Neural cell (in vitro differentiated cells): ENCODE measurements at regions not wholly inside any gene's neighbourhood (a gene's known extent, or its start where the extent isn't known, plus 50 kb on each side); places are given as distances from the start of the nearest gene placed in this dataset.

Source experiments
- EP300 ChIP-seq: fragments of 450-650 bp; conservative IDR thresholded peaks from 2 replicates; pipeline ENCODE4 v1.6.1; 2014; ENCODE audit warnings: antibody characterized with exemption, mild to moderate bottlenecking, moderate library complexity; ENCODE audit not compliant: poor library complexity, severe bottlenecking
- EZH2 ChIP-seq: fragments of 200-600, 300-800 bp; shearing (Covaris generic), sonication (generic); IDR thresholded peaks from 2 replicates; pipeline ENCODE4 v1.6.1; 2014; ENCODE audit warnings: antibody characterized with exemption, low read length, borderline replicate concordance, mild to moderate bottlenecking; ENCODE audit not compliant: insufficient read depth, poor library complexity, severe bottlenecking
- MXI1 ChIP-seq: fragments of 450-650 bp; conservative IDR thresholded peaks from 2 replicates; pipeline ENCODE4 v1.6.1; 2014; ENCODE audit warnings: antibody characterized with exemption, mild to moderate bottlenecking; ENCODE audit not compliant: poor library complexity, severe bottlenecking
- POLR2AphosphoS5 ChIP-seq: IDR thresholded peaks from 2 replicates; pipeline ENCODE4 v1.6.1; 2012
- RAD21 ChIP-seq: fragments of 450-650 bp; conservative IDR thresholded peaks from 2 replicates; pipeline ENCODE4 v1.6.1; 2014; ENCODE audit warnings: antibody characterized with exemption, mild to moderate bottlenecking, moderate library complexity
- TAF1 ChIP-seq: IDR thresholded peaks from 2 replicates; pipeline ENCODE4 v1.6.1; 2012; ENCODE audit warnings: low read depth
- TF ChIP-seq, protein P1 (sequence below): fragments of 450-650 bp; IDR thresholded peaks from 2 replicates; pipeline ENCODE4 v1.5.1; 2014; ENCODE audit warnings: antibody characterized with exemption, mild to moderate bottlenecking, moderate library complexity; ENCODE audit not compliant: poor library complexity, severe bottlenecking
- TF ChIP-seq, protein P2 (sequence below): IDR thresholded peaks from 2 replicates; pipeline ENCODE4 v1.6.1; 2012; ENCODE audit warnings: borderline replicate concordance

DNA sequence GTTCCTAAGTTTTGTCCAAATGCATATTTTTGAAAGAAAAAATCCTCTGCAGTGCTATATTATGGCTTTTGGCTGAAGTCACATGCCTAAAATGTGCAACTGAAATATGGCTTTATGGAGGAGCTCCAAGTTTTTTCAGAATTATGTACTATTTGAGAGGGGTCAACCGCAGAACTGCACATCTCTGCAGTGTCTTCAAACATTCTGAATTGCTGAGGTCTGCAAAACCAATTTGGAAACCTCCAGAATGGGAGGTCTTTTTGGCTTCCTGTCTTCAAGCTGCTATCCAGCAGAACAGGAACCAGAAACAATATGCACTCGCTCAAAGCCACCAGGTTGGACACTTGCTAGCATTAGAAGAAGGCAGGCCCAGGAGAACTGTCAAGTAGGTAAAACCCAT is 376.0 kb upstream of the PAPPA start:
- TF ChIP-seq, protein P1, sequence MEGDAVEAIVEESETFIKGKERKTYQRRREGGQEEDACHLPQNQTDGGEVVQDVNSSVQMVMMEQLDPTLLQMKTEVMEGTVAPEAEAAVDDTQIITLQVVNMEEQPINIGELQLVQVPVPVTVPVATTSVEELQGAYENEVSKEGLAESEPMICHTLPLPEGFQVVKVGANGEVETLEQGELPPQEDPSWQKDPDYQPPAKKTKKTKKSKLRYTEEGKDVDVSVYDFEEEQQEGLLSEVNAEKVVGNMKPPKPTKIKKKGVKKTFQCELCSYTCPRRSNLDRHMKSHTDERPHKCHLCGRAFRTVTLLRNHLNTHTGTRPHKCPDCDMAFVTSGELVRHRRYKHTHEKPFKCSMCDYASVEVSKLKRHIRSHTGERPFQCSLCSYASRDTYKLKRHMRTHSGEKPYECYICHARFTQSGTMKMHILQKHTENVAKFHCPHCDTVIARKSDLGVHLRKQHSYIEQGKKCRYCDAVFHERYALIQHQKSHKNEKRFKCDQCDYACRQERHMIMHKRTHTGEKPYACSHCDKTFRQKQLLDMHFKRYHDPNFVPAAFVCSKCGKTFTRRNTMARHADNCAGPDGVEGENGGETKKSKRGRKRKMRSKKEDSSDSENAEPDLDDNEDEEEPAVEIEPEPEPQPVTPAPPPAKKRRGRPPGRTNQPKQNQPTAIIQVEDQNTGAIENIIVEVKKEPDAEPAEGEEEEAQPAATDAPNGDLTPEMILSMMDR, result no peak
- TF ChIP-seq TAF1, result no peak
- TF ChIP-seq, protein P2, sequence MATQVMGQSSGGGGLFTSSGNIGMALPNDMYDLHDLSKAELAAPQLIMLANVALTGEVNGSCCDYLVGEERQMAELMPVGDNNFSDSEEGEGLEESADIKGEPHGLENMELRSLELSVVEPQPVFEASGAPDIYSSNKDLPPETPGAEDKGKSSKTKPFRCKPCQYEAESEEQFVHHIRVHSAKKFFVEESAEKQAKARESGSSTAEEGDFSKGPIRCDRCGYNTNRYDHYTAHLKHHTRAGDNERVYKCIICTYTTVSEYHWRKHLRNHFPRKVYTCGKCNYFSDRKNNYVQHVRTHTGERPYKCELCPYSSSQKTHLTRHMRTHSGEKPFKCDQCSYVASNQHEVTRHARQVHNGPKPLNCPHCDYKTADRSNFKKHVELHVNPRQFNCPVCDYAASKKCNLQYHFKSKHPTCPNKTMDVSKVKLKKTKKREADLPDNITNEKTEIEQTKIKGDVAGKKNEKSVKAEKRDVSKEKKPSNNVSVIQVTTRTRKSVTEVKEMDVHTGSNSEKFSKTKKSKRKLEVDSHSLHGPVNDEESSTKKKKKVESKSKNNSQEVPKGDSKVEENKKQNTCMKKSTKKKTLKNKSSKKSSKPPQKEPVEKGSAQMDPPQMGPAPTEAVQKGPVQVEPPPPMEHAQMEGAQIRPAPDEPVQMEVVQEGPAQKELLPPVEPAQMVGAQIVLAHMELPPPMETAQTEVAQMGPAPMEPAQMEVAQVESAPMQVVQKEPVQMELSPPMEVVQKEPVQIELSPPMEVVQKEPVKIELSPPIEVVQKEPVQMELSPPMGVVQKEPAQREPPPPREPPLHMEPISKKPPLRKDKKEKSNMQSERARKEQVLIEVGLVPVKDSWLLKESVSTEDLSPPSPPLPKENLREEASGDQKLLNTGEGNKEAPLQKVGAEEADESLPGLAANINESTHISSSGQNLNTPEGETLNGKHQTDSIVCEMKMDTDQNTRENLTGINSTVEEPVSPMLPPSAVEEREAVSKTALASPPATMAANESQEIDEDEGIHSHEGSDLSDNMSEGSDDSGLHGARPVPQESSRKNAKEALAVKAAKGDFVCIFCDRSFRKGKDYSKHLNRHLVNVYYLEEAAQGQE, result no peak
- no peak for TF ChIP-seq RAD21
- TF ChIP-seq EZH2, result no peak
- TF ChIP-seq EP300, result no peak
- no peak for TF ChIP-seq POLR2AphosphoS5
- no peak for TF ChIP-seq MXI1
